HG03039 (cell line): ENCODE measurements at regions not wholly inside any gene's neighbourhood (a gene's known extent, or its start where the extent isn't known, plus 50 kb on each side); places are given as distances from the start of the nearest gene placed in this dataset.

Experiments used
- ATAC-seq: cut with Tn5 transposase; IDR thresholded peaks from one replicate; pipeline ENCODE4 v1.9.1; 2021; ENCODE audit warnings: mild to moderate bottlenecking, moderate library complexity; ENCODE audit not compliant: unreplicated experiment

DNA sequence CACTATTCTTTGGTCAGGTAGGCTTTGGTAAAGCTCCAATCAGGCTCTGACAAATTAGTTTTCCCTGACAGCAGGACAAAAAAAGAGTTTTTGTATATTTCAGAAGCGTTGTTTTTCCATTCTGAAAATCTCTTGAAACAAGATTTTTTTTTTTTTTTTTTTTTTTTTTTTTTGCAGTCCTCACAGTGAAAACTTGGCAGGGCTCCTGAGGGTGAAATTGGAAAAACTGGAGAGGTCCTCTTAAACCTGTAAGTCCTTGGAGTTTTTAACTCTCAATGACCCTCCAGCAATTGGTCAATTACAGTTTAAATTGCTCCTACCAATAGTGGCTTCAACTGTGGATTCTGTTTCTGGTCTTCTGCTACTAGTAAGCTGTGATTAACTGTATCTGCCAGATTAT lies 244.5 kb upstream of the PKDCC start:
- no peak for ATAC-seq

DNA sequence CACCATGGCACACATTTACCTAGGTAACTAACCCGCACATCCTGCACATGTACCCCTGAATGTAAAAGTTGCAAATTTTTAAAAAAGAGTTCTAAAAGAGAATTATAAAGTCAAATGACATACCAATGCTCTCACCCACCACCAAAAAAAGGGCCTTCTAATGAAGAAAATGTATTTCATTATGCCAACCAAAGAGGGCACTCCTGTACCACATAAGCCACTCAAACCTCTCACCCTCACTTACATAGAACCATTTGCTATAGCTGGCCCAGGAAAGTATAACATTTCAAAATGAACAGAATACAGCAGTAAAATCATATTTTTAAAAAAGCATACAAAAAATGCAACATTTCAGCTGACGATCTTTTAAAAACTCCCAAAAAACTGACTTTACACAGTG lies 241.5 kb upstream of the PKDCC start:
- ATAC-seq: no peak

- no peak for ATAC-seq
Observed at GRCh38 chr2:41821167-41821566, 226.7 kb upstream of the PKDCC start.

DNA sequence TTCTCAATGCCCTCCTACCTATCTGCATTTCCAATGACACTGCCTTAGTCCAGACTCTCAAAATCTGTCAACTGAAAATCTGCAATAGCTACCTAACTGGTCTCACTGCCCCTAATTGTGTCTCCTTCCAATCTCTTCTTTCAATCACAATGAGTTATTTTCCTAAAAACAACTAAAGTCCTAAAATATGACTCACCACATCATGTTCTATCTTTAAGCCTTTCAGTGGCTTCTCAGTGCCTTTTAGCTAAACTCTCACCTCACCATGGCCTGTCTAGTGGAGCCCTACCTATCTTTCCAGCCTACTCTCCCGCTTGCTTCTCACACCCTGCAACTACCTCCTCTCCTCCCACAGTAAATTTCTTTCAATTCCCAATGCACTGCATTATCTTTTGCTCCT lies 220.9 kb upstream of the PKDCC start:
- ATAC-seq: no peak

- ATAC-seq: no peak
Observed at GRCh38 chr2:41827354-41827971, 220.4 kb upstream of the PKDCC start.

DNA sequence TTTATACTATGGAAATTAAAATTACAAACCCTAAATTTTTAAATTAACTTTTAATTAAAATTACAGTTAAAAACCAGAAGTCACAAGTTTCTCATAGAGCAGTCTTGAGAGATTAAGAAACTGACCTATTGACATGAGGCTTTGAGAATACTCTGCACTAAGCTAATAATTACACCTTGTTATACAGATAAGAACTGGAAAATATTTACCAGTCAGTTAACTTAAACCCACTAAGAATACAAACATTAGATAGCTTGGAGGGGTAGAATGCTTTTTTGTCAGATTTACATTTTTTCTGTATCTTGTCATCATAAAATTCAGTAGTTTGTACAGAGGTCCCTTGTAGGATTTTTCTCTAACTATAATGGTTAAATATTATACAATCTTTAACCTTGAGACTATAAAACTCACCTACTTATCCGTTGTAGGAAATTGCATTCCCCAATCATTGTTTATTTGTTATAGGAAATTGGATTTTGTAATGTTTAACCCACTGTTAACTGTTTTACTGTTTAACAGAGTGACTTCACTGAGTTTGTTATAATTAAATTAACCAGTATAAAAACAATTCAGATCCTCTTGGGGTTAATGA lies 219.7 kb upstream of the PKDCC start:
- no peak for ATAC-seq

GRCh38 chr2:41829052-41829451 lies 218.8 kb upstream of the PKDCC start:
- ATAC-seq: no peak

DNA sequence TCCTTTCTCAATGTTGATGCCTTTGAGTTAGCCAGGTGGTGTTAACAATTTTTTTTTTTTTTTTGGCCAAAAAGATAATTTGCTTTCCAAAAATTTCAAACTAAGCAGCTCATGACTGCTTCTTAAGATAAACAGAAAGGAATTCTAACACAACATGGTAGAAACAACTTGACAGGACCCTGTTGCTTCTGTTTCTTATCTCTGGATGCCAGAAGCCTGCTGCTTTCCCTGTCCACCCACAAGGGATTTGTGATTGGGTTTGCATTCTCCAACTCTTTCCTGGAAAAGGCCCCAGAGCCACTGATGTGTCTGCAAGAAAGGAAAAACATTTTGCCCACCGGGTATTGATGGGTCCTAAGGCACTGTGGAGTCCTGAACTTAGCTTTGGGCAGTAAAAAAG lies 217.2 kb upstream of the PKDCC start:
- ATAC-seq: no peak

DNA sequence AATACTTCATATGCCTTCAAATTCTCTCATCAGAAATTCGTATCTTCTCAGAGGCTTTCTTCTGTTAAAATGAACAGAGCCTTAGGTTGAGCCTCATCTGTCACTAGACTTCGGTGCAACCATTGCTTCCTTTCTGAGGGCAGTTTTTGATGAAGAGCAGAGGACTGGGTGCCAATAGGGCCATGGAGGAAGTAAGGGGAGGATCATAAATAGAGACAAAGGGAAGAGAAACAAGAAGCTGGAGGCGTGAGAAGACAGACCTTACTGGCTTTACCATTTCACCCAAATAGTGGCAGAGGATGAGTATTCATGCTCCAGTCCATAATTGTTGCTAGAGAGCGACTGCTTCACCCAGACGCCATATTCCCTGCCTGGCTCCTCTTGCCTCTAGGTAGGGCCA lies 215.6 kb upstream of the PKDCC start:
- no peak for ATAC-seq

DNA sequence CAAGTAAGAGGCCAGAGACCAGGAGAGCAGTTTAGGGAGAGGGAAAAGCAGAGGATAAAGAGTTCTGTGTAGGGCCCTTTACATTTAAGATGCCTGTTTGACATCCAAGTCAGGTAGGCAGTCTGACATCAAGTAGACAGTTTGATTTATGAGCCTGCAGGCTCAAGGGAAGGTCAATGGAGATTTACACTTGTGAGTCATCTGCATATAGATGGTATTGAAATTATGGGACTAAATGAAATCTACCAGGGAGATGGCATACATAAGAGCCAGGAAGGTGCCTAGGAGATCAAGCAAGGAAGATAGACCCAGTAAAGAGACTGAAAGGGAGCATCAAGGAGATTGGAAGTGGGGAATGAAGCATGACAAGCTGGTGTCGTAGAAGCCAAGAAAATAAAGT lies 212.4 kb upstream of the PKDCC start:
- ATAC-seq: no peak

DNA sequence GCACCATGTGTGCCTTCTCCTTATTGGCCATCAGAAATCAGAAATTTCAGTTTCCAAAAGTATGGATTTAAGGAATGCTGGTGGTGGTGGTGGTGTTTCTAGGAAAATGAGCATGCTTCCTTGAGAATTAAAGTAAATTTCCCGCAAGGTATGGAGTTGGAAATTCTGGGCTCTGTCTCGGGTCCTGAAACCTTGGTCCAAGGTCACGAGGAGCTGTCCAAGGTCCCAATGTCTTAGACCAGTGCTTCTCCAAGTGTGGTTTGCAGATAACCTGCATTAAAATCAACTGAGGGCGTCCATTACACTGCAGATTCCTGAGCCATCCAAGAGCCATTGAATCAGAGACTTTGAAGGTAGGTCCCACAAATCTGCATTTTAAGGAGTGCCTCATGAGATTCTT lies 210.9 kb upstream of the PKDCC start:
- ATAC-seq: no peak

- ATAC-seq: no peak
Observed at GRCh38 chr2:41837610-41838009, 210.2 kb upstream of the PKDCC start.

DNA sequence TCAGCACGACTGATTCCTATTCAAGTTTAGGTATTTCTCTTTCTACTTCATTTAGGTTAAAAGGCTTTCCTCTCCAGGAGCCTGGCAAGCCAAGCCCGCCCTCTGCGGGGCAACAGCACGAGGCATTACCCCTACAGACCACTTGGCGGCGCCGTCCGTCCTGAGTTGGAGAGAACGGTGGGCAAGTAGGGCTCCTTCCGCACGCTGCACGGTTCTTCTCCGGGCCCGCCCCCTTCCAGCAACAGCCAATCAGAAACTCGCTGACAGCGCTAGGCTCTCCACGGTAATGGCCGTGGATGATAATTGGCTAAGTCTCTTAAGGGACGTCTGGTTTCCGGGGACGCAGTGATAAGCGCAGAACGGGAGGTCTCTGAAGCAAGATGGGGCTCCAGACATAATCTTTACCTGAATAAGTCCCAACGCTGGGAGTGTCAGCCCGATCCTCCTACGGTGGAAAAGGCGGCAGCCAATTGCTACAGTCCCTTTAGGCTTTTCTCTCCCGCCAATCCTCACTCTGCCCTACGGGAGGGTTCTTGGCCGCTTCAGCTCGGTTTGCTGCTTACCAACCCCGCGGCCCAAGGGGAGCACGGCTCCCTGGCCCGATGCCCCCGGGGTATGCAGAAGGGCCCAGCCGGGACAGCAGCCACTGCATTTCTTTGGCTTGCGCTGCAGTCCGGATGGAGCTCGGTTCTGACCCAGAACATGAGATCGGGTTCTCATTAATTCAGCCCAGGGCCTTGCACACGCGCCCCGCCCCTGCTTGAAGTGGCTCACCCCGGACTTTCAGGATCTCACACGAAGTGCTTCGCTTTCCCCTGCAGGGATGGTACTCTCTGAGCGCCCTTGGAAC lies 206.9 kb upstream of the PKDCC start:
- ATAC-seq: peak; percentile 100

DNA sequence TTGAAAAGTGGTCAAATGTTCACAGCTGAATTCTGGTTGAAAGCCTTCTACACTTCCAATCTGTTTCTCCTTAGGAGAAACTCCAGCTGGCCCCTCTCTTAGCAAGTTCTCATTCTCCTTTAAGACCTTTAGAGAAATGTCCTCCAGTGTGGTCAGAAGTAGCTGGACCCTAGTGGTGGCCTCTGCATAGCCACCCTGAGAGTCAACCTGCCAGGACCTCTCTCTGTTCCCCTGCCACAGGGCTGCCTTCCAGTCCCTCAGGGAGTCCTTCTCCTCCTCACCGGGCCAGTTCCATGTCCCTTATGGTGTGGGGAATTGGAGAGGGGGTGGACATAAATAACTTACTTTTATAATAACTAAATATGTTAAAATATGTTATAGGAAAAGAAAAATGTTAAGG lies 200.9 kb upstream of the PKDCC start:
- no peak for ATAC-seq

DNA sequence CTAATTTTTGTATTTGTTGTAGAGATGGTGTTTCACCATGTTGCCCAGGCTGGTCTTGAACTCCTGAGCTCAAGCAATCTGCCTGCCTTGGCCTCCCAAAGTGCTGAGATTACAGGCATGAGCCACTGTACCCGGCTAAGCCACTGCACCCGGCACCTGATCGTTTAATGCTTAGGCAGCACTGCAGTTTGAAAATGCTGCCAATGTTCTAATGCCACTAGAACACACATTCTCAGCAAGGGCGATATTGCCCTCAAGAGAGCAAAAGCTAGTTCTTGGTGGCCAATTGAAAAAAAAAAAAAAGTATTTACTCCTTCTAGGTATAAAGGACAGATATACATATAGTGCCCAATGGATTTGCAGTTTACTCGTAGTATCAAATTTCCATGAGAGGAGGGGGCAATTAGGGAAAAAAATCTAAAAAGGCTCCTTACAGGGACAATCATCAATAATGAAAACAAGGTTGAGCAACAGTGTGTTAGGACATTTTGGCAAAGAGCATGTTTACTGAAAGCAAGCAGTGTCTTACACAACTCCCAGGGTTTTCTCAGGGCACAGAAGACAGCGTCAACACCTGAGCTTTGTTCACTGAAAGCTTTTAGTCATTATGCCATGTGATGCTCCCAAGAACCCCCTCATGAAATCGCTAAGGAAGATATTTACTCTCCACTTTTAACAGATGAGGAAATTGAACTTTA lies 199.9 kb upstream of the PKDCC start:
- ATAC-seq: no peak

DNA sequence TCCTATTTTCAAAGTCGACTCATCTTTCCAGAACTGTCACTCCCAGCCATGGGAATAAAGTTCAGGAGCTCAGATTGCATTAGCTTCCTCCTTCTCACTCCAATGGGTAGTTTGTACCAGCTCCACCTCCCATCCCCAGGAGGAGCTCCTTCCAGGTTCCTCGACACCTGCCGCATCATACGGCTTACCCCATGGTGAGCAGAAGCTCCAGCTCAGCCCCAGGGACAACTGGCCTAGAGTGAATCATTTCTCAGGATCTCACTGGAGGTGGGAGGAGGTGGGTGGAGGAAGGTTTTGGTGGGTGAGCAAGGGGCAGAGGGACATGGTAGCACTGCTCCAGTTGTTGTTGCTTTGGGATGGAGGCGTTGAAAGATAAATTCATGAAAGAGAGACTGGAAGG lies 196.3 kb upstream of the PKDCC start:
- no peak for ATAC-seq

DNA sequence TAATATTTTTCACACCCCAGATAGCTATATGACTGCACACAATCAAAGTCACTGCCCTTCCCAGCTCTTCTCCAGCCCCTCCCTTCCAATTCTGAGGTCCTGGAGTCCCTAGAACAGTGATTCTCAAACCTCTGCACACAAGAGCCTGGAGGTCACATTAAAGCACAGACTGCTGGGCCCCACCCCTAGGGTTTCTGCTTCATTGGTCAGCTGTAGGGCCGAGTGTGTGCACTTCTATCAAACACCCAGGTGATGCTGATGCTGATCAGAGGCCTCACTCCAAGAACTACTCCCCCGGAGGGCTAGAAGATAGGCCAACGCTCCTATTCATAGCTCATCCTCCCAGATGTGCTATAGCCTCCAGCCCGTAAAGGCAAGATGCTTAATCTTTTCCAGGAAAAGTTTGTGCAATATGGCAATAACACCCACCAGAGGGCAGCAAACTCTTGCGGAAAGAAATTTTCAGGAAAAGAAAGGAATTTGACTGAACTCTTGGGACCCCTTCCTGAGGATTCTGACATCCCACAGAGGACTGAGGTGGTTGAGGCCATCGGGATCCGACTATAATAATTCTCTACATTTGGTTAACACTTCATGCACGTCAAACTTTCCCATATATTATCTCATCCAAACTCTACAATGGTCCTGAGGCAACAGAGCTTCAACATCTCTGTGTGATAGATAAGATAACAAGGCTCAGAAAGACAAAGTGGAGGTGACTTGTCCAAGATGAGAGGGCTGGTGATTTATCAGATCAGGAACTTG lies 194.2 kb upstream of the PKDCC start:
- no peak for ATAC-seq

GRCh38 chr2:41854227-41854626 lies 193.6 kb upstream of the PKDCC start:
- ATAC-seq: no peak

DNA sequence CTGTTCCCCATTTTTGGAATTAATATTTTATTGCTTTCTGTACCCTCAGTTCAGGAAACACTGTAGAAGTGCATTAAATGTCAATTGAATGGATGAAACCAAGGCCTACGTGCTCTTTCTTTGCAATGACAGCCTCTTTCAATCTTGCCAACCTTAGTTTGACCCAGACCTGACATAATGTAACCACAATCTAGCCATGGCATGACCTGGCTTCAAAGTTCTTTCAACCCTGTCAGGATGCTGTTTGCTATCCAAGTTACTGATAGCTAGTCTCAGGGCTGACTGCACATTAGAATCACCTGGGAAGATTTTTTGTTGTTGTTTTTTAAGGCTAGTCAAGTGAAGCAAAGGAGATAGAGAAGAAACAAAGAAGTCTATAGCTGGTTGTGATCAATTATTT lies 190.9 kb upstream of the PKDCC start:
- ATAC-seq: no peak

- no peak for ATAC-seq
Observed at GRCh38 chr2:41859615-41860514, 188.0 kb upstream of the PKDCC start.
